ENCODE measurements at regions not wholly inside any gene's neighbourhood (a gene's known extent, or its start where the extent isn't known, plus 50 kb on each side); places are given as distances from the start of the nearest gene placed in this dataset.

DNA sequence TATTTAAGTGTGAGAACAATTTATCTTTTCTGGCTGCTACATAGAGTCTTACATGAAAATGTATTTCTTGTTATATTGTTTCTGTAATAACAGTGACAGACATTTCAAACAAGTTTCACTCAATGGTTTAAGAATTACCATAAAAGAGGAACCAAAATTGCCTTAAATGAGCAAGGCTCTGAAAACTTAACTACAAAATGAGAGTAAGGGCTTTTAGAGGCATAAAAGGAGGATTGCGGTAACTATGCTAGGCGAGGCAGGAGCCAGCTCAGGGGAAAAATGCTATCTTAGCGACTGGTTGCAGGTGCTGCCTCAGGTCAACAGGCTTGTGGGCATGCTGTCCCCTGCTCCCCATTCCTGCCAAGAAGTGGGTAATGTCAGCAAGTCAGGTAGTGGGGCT, 81.7 kb upstream of the MSI2 start:
- DNase-seq: no peak

DNA sequence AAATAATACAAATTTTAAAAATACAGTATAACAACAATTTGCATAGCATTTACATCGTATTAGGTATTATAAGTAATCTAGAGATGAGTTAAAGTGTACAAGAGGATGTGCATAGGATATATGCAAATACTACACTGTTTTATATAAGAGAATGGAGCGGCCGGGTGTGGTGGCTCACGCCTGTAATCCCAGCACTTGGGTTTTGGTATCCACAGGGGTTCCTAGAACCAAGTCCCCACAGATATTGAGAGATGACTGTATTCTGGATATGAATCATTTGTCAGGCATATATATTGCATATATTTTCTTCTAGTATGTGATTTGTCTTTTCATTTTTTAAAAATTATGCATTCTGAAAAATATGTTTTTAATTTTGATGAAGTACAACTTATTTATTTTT, 77.5 kb upstream of the MSI2 start:
- DNase-seq: no peak

DNA sequence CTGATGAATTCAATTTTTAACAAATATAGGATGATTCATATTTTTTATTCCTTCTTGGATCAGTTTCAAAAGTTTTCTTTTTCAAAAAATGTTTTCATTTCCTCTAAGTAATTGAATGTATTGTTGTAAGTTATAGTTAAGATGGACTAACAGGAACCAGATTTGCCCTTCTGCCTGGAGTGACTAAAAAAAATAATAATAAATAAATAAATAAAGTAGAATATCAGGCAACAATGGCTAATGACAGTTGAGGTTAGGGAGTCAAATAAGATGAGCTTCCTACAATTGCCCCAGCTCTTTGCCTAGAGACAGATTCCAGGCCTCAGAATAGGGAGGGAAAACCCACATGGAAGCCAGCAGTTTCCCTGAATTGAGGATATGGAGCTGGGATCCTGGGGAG, 73.7 kb upstream of the MSI2 start:
- DNase-seq: no peak

DNA sequence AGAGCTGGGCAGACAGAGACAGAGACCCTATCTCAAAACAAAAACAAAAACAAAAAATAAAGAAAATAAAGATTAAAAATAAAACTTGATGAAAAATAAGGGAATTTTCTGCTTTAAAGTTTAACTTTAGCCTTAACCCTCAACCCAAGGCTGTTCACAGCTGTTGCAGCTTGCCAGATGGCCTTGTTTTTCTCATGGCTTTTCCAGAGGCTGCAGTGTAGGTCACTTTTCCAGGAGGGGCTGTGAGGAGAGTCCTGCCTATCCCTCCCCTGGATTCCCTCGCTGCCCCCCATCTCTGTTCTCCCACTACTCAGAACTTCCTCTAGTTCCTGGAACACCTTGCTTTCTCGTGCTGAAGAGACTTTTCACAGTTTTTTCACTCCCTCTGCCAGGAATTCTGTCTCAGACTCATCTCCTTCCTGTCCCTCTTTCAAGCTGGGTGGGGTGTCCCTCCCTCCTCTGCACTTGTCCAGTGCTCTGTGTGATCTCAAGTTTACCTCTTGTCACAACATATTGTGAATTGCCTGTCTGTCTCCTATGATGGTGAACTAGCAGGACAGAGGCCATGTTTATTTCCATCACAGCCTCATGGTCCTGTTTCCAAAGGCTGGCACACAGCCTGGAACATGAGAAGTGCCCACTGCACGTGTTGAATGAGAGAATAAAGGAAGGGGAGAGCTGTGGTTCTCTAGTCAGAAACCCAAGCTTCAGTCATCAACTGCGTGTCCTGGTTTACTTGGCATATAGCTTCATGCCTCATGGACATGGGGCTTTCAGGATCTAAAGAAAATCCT, 69.9 kb upstream of the MSI2 start:
- DNase-seq: no peak

DNA sequence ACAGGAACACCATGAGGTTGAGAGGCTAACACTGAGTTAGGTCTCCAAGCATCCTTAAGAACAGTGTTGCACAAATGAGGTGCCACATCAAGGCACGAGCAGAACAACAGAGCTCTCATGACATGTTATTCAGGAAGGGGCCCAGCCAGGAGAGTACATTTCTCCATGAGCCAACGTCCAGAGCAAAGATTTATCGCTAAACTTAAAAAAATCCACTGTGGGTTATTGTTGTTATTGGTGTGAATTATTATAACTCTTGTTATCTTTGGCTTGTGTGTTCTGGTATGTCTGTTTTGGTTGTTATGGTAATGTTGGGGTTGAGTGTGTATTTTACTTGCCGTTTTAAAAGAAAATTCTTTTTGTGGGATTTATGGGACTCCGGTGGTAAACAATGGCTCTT, 68.9 kb upstream of the MSI2 start:
- no peak for DNase-seq

DNA sequence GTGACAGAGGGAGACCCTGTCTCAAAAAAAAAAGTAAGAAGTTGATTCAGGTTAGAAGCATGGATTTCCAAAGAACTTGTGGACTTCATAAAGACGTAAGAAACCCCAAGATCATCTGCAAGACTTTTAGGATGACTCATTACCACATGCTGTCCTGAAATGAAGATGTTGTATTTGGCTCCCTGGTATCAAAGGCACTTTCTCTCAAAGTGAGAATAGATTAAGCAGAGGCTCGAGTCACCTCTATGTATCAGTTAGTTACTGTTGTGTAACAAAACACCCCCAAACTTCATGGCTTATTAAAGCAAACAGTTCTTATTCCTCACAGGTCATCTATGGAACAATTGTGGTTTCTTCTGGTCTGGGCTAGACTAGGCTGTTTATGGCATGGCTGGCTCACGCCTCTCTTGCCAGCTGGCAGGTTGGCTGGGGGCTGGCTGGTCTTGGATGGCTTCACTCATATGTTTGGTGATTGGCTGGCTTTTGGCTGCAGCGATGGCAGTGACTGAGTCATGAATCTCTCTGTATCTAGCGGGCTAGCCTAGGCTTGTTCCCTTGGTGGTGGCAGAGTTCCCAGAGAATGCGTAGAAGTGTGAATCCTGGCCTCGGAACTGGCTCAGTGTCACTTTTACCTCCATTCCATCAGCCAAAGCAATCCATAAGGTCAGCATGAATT, 60.4 kb upstream of the MSI2 start:
- peak; percentile 26 for DNase-seq

DNA sequence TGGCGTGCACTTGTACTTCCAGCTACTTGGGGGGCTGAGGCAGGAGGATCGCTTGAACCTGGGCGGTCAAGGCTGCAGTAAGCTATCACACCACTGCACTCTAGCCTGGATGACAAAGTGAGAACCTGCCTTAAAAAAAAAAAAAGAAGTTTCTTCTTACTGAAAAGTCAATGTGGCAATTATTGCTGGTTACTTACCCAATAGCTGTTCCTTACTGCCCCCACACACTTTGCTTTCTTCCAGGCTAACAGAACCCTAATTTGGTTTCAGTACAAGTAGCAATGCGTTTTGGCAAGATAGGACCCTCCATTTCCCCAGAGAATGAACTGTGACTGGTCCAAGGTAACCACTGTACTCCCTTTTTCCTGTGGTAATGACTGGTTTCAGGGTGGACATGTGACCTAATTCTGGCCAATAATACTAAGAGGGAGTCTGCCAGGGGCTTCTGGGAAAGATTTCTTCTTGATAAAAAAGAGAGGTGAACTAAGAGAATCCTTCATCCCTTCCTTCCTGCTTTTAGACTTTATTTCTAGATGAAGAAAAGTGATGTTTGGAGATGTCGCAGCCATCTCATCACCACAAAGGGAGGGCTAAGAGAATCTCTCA, 58.8 kb upstream of the MSI2 start:
- DNase-seq: no peak

DNA sequence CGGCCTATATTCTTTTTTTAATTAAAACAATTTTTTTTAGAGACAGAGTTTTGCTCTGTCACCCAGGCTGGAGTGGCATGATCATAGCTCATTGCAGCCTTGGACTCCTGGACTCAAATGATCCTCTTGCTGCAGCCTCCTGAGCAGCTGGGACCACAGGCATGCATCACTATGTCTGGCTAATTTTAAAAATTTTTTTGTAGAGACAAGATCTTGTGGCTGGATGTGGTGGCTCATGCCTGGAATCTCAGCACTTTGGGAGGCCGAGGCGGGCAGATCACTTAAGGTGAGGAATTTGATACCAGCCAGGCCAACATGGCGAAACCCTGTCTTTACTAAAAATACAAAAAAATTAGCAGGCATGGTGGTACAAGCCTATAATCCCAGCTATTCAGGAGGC, 54.8 kb upstream of the MSI2 start:
- DNase-seq: no peak

DNA sequence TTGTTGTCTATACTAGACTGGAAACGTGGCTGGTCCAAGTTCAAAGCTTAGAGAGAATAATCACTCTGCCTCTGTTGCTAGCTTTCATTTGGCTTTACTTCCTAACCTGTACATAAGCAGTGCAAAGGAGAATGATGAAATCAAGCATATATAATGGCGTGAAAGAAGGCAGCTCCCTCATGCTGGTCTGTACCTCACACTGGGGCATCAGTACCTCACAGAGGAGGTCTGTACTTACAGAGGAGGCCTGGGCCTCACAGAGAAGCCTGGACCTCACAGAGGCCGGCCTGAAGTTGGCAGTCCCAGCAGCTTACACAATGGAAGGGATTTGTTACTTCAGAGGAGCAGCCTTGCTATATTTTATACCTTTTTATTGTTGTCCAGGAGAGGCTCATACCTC, 53.3 kb upstream of the MSI2 start:
- DNase-seq: no peak
